Astrocyte (in vitro differentiated cells and primary cell): ENCODE measurements at regions not wholly inside any gene's neighbourhood (a gene's known extent, or its start where the extent isn't known, plus 50 kb on each side); places are given as distances from the start of the nearest gene placed in this dataset.

Experiments used
- DNase-seq: peaks from one replicate; pipeline ENCODE4 v3.0.0-alpha.2; 2010; ENCODE audit warnings: low read depth
- FAIRE-seq: peaks from 2 replicates; lab custom pipeline; 2011; peaks lifted over from hg19 to GRCh38; lab: Jason Lieb, UNC
- H2AFZ ChIP-seq: 2 replicates; pipeline ENCODE4 v1.6.0; 2012; ENCODE audit warnings: low read depth, low read length, inconsistent platforms
- H3K27ac ChIP-seq: 2 replicates; pipeline ENCODE4 v1.5.1; 2011; ENCODE audit warnings: low read depth, low read length, inconsistent platforms
- H3K27me3 ChIP-seq: 2 replicates; pipeline ENCODE4 v1.6.0; 2011; ENCODE audit warnings: low read length, inconsistent platforms; ENCODE audit not compliant: insufficient read depth
- H3K36me3 ChIP-seq: 2 replicates; pipeline ENCODE4 v1.5.1; 2011; ENCODE audit warnings: low read length, inconsistent platforms; ENCODE audit not compliant: insufficient read depth
- H3K4me1 ChIP-seq: 2 replicates; pipeline ENCODE4 v1.5.1; 2011; ENCODE audit warnings: low read length, inconsistent platforms; ENCODE audit not compliant: insufficient read depth
- H3K4me2 ChIP-seq: 2 replicates; pipeline ENCODE4 v1.6.0; 2012; ENCODE audit warnings: low read length, inconsistent platforms
- H3K4me3 ChIP-seq: 2 replicates; pipeline ENCODE4 v1.5.1; 2011; ENCODE audit warnings: low read depth, mild to moderate bottlenecking, low read length, inconsistent platforms; ENCODE audit not compliant: insufficient read depth
- H3K79me2 ChIP-seq: 2 replicates; pipeline ENCODE4 v1.6.0; 2012; ENCODE audit warnings: mild to moderate bottlenecking, low read length, inconsistent platforms; ENCODE audit not compliant: insufficient read depth
- H3K9ac ChIP-seq: 2 replicates; pipeline ENCODE4 v1.6.0; 2012; ENCODE audit warnings: mild to moderate bottlenecking, low read length, inconsistent platforms
- H3K9me3 ChIP-seq: 2 replicates; pipeline ENCODE4 v1.5.1; 2012; ENCODE audit warnings: low read depth, mild to moderate bottlenecking, low read length, inconsistent platforms; ENCODE audit not compliant: insufficient read depth
- H4K20me1 ChIP-seq: 2 replicates; pipeline ENCODE4 v1.6.0; 2012; ENCODE audit warnings: low read length, inconsistent platforms; ENCODE audit not compliant: insufficient read depth
- H3K27ac Mint-ChIP-seq: one replicate; pipeline ENCODE4 v1.8.0; 2021; ENCODE audit warnings: mild to moderate bottlenecking, mixed read lengths; ENCODE audit not compliant: unreplicated experiment
- H3K27me3 Mint-ChIP-seq: one replicate; pipeline ENCODE4 v1.8.0; 2021; ENCODE audit warnings: low read depth, mixed read lengths; ENCODE audit not compliant: unreplicated experiment
- H3K36me3 Mint-ChIP-seq: one replicate; pipeline ENCODE4 v1.8.0; 2021; ENCODE audit warnings: low read depth, mixed read lengths; ENCODE audit not compliant: unreplicated experiment
- H3K4me1 Mint-ChIP-seq: one replicate; pipeline ENCODE4 v1.8.0; 2021; ENCODE audit warnings: low read depth, mixed read lengths; ENCODE audit not compliant: unreplicated experiment
- H3K4me3 Mint-ChIP-seq: one replicate; pipeline ENCODE4 v1.8.0; 2021; ENCODE audit warnings: mild to moderate bottlenecking, moderate library complexity, mixed read lengths; ENCODE audit not compliant: unreplicated experiment
- H3K9me3 Mint-ChIP-seq: one replicate; pipeline ENCODE4 v1.8.0; 2021; ENCODE audit warnings: mild to moderate bottlenecking, mixed read lengths; ENCODE audit not compliant: unreplicated experiment
- EZH2 ChIP-seq: IDR thresholded peaks from 2 replicates; pipeline ENCODE4 v1.6.1; 2012; ENCODE audit warnings: mild to moderate bottlenecking, low read length, inconsistent platforms; ENCODE audit not compliant: insufficient read depth
- TF ChIP-seq, protein P1 (sequence below): IDR thresholded peaks from 2 replicates; pipeline ENCODE4 v1.5.1; 2011; ENCODE audit warnings: low read depth, mild to moderate bottlenecking, inconsistent platforms, low read length, moderate library complexity; ENCODE audit not compliant: insufficient read depth

DNA sequence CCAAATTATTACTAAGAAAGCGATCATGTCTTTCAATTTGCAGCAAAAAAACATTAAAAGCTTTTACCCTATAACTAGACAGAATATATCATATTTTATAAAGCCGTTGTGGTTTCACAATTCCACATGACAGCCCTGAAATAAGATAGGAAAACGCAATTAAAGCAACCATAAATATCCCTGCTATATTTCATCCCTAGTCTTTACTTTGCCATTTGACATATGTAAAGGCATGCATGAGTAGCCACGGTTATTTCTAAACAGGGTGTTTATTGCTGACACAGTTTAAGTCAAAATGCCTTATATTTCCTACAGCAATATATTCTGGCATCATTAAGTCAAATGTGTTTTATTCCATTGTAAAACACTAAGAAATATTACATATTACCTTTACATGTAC lies 239.9 kb downstream of the DSEL start:
- no peak for DNase-seq
- Mint-ChIP-seq H3K27ac (no peak overlapping the region), H3K27me3 (no peaks in the 10 kb centered on the region), H3K4me1 (no peaks in the 10 kb centered on the region), H3K9me3 (no peaks in the 10 kb centered on the region), H3K4me3 (no peak overlapping the region), H3K36me3 (no peaks in the 10 kb centered on the region)
- Histone ChIP-seq H3K4me3 (no peak overlapping the region), H3K79me2 (no peaks in the 10 kb centered on the region), H2AFZ (no peak overlapping the region), H3K9ac (no peak overlapping the region), H3K4me2 (no peak overlapping the region), H3K4me1 (no peaks in the 10 kb centered on the region), H3K27ac (no peak overlapping the region), H4K20me1 (no peaks in the 10 kb centered on the region), H3K9me3 (no peaks in the 10 kb centered on the region), H3K36me3 (no peaks in the 10 kb centered on the region), H3K27me3 (no peaks in the 10 kb centered on the region)
- TF ChIP-seq, protein P1, sequence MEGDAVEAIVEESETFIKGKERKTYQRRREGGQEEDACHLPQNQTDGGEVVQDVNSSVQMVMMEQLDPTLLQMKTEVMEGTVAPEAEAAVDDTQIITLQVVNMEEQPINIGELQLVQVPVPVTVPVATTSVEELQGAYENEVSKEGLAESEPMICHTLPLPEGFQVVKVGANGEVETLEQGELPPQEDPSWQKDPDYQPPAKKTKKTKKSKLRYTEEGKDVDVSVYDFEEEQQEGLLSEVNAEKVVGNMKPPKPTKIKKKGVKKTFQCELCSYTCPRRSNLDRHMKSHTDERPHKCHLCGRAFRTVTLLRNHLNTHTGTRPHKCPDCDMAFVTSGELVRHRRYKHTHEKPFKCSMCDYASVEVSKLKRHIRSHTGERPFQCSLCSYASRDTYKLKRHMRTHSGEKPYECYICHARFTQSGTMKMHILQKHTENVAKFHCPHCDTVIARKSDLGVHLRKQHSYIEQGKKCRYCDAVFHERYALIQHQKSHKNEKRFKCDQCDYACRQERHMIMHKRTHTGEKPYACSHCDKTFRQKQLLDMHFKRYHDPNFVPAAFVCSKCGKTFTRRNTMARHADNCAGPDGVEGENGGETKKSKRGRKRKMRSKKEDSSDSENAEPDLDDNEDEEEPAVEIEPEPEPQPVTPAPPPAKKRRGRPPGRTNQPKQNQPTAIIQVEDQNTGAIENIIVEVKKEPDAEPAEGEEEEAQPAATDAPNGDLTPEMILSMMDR: no peak
- TF ChIP-seq EZH2: no peak
- FAIRE-seq: peak; percentile 69

GRCh38 chr18:67273288-67273687 lies 243.2 kb downstream of the DSEL start:
- no peak for DNase-seq
- Histone ChIP-seq H2AFZ (no peak overlapping the region), H3K9me3 (no peaks in the 10 kb centered on the region), H3K27me3 (no peaks in the 10 kb centered on the region), H4K20me1 (no peaks in the 10 kb centered on the region), H3K79me2 (no peaks in the 10 kb centered on the region), H3K4me1 (no peaks in the 10 kb centered on the region), H3K27ac (no peak overlapping the region), H3K36me3 (no peaks in the 10 kb centered on the region), H3K4me2 (no peak overlapping the region), H3K9ac (no peak overlapping the region), H3K4me3 (no peak overlapping the region)
- TF ChIP-seq, protein P1: no peak
- no peak for TF ChIP-seq EZH2
- no peak for FAIRE-seq
- Mint-ChIP-seq H3K9me3 (no peaks in the 10 kb centered on the region), H3K27me3 (no peaks in the 10 kb centered on the region), H3K4me3 (no peak overlapping the region), H3K36me3 (no peaks in the 10 kb centered on the region), H3K4me1 (no peaks in the 10 kb centered on the region), H3K27ac (no peak overlapping the region)

DNA sequence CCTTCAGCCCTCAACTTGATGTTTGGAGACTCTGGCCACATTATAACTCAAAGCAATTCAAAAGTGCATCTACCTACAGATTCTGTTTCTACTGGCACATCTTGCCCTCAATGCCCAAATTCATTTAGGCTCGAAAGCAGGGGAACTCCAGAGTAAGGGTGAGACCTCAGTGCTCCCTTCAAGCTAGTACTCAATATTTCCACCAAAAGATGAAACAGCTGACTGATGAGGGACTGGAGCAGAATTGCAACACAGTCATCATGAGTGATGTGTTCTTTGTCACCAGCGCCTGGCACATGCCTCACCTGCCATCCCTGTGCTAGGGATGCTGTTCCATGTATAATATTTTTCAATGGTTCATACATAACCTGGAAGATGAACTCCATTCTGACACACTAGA lies 247.3 kb downstream of the DSEL start:
- no peak overlapping the region for H3K27ac ChIP-seq
- FAIRE-seq (no peak), DNase-seq (no peak)
- no peak overlapping the region for H3K4me3 ChIP-seq
- Mint-ChIP-seq H3K36me3 (no peaks in the 10 kb centered on the region), H3K9me3 (no peaks in the 10 kb centered on the region), H3K4me3 (no peak overlapping the region), H3K27me3 (no peaks in the 10 kb centered on the region), H3K27ac (no peak overlapping the region), H3K4me1 (peaks cover 20% of the 10 kb centered on the region)
- peaks cover 25% of the 10 kb centered on the region for H3K4me1 ChIP-seq
- H3K79me2 ChIP-seq: no peaks in the 10 kb centered on the region
- H3K9ac ChIP-seq: no peak overlapping the region
- no peaks in the 10 kb centered on the region for H4K20me1 ChIP-seq
- no peak for TF ChIP-seq EZH2
- TF ChIP-seq, protein P1: no peak
- no peak overlapping the region for H3K4me2 ChIP-seq
- H2AFZ ChIP-seq: no peak overlapping the region
- H3K36me3 ChIP-seq: no peaks in the 10 kb centered on the region
- H3K27me3 ChIP-seq: no peaks in the 10 kb centered on the region
- no peaks in the 10 kb centered on the region for H3K9me3 ChIP-seq
